IMR-90 (cell line): ENCODE measurements at regions not wholly inside any gene's neighbourhood (a gene's known extent, or its start where the extent isn't known, plus 50 kb on each side); places are given as distances from the start of the nearest gene placed in this dataset.

Experiments used
- ATAC-seq: fragments of 200-7000 bp; cut with Tn5 transposase; 2 replicates; pipeline ENCODE4 v1.9.1; 2020; ENCODE audit warnings: low read depth, mild to moderate bottlenecking, moderate library complexity
- BruUV-seq: library from RNA; stranded (reverse); fragments of 400-500 nt; replicated peaks from 2 replicates; lab custom pipeline; 2021; lab: Mats Ljungman, UMichigan
- CTCF ChIA-PET: fragments of 300-600 bp; formaldehyde crosslinking; extraction: SDS; loops from one replicate; lab custom pipeline; 2021; ENCODE audit warnings: antibody characterized with exemption; lab: Yijun Ruan, JAX
- POLR2A ChIA-PET: fragments of 300-600 bp; sonication (Branson Sonifier 250); formaldehyde crosslinking; loops from one replicate; lab custom pipeline; 2022; ENCODE audit warnings: antibody characterized with exemption; ENCODE audit not compliant: unreplicated experiment; lab: Charles Lee
- DNase-seq: peaks from one replicate; pipeline ENCODE4 v3.0.0; 2013
- H2AFZ ChIP-seq: replicated peaks from 2 replicates; pipeline ENCODE3; 2013; ENCODE audit warnings: low read length, mild to moderate bottlenecking; ENCODE audit not compliant: poor library complexity
- H2AK5ac ChIP-seq: 2 replicates; pipeline ENCODE4 v1.6.1; 2013; ENCODE audit warnings: low read depth, low read length, inconsistent platforms
- H2AK9ac ChIP-seq: replicated peaks from 2 replicates; pipeline ENCODE3; 2013; ENCODE audit warnings: mild to moderate bottlenecking, low read depth, low read length, moderate library complexity; ENCODE audit not compliant: poor library complexity
- H2BK120ac ChIP-seq: 2 replicates; pipeline ENCODE4 v1.6.1; 2013; ENCODE audit warnings: low read depth, low read length, inconsistent platforms
- H2BK15ac ChIP-seq: 3 replicates; pipeline ENCODE4 v1.6.1; 2013; ENCODE audit warnings: low read depth, low read length, inconsistent platforms
- H2BK20ac ChIP-seq: 2 replicates; pipeline ENCODE4 v1.6.1; 2013; ENCODE audit warnings: low read depth, mild to moderate bottlenecking, inconsistent platforms, low read length, moderate library complexity
- H2BK5ac ChIP-seq: 2 replicates; pipeline ENCODE4 v1.6.1; 2013; ENCODE audit warnings: mild to moderate bottlenecking, low read depth, low read length, inconsistent platforms; ENCODE audit not compliant: poor library complexity, severe bottlenecking
- H3K14ac ChIP-seq: replicated peaks from 2 replicates; pipeline ENCODE4 v1.6.1; 2013; ENCODE audit warnings: low read depth, low read length, inconsistent platforms
- H3K18ac ChIP-seq: 2 replicates; pipeline ENCODE4 v1.6.1; 2013; ENCODE audit warnings: low read depth, low read length, control low read depth
- H3K23ac ChIP-seq: 2 replicates; pipeline ENCODE4 v1.6.1; 2013; ENCODE audit warnings: low read depth, low read length, inconsistent platforms
- H3K27ac ChIP-seq: 2 replicates; pipeline ENCODE4 v1.5.1; 2013; ENCODE audit warnings: mild to moderate bottlenecking, control low read depth, low read length; ENCODE audit not compliant: insufficient read depth
- H3K27me3 ChIP-seq: 2 replicates; pipeline ENCODE4 v1.6.1; 2013; ENCODE audit warnings: low read length; ENCODE audit not compliant: control insufficient read depth, insufficient read depth
- H3K36me3 ChIP-seq: 2 replicates; pipeline ENCODE4 v1.6.1; 2013; ENCODE audit warnings: low read length, mixed read lengths; ENCODE audit not compliant: control insufficient read depth, insufficient read depth
- H3K4ac ChIP-seq: 2 replicates; pipeline ENCODE4 v1.6.1; 2013; ENCODE audit warnings: low read depth, low read length, inconsistent platforms
- H3K4me1 ChIP-seq: 2 replicates; pipeline ENCODE4 v1.6.1; 2013; ENCODE audit warnings: low read length, mixed read lengths; ENCODE audit not compliant: control insufficient read depth, insufficient read depth
- H3K4me2 ChIP-seq: 2 replicates; pipeline ENCODE4 v1.6.1; 2013; ENCODE audit warnings: low read depth, mild to moderate bottlenecking, control low read depth, low read length, moderate library complexity
- H3K4me3 ChIP-seq: 2 replicates; pipeline ENCODE4 v1.5.1; 2013; ENCODE audit warnings: low read depth, mild to moderate bottlenecking, control low read depth, low read length, moderate library complexity; ENCODE audit not compliant: insufficient read depth
- H3K56ac ChIP-seq: 2 replicates; pipeline ENCODE4 v1.6.1; 2013; ENCODE audit warnings: low read length, inconsistent platforms; ENCODE audit not compliant: insufficient read depth; ENCODE audit errors: extremely low read depth
- H3K79me1 ChIP-seq, 2 experiments: 2 replicates each; pipeline ENCODE4 v1.6.1; 2013; ENCODE audit warnings: low read length in 2 of 2, inconsistent platforms in 1 of 2, low read depth in 1 of 2
- H3K9ac ChIP-seq: 2 replicates; pipeline ENCODE4 v1.6.1; 2013; ENCODE audit warnings: low read depth, low read length, control low read depth
- H3K9me1 ChIP-seq: 2 replicates; pipeline ENCODE4 v1.6.1; 2013; ENCODE audit warnings: low read length, inconsistent platforms; ENCODE audit not compliant: insufficient read depth
- H3K9me3 ChIP-seq: 2 replicates; pipeline ENCODE4 v1.6.1; 2013; ENCODE audit warnings: low read length; ENCODE audit not compliant: control insufficient read depth, insufficient read depth
- H4K20me1 ChIP-seq: 2 replicates; pipeline ENCODE4 v1.6.1; 2013; ENCODE audit warnings: low read length, inconsistent platforms; ENCODE audit not compliant: insufficient read depth
- H4K5ac ChIP-seq: 2 replicates; pipeline ENCODE4 v1.6.1; 2013; ENCODE audit warnings: mild to moderate bottlenecking, low read depth, low read length, control low read depth
- H4K8ac ChIP-seq, 2 experiments: 2 replicates each; pipeline ENCODE4 v1.6.1; 2013; ENCODE audit warnings: low read depth in 2 of 2, low read length in 2 of 2, control low read depth in 1 of 2, inconsistent platforms in 1 of 2
- H4K91ac ChIP-seq: 2 replicates; pipeline ENCODE4 v1.6.1; 2013; ENCODE audit warnings: low read depth, low read length, inconsistent platforms; ENCODE audit not compliant: insufficient read depth
- RFX5 ChIP-seq: IDR thresholded peaks from 2 replicates; pipeline ENCODE4 v1.8.0; 2012; ENCODE audit warnings: low read depth, mild to moderate bottlenecking, low read length, moderate library complexity
- WGBS, 2 experiments: methylation state at CpG; one replicate each; pipeline versions ENCODE4 v1.1.5 to v1.1.7; 2013; ENCODE audit warnings: missing lambda C conversion rate in 2 of 2; ENCODE audit not compliant: insufficient read length in 1 of 2; ENCODE audit errors: extremely low coverage in 2 of 2; 5-methylcytosine and 5-hydroxymethylcytosine counted together
- dilution Hi-C: fragments of 300-500 bp; cut with HindIII; formaldehyde crosslinking; loops from one replicate; pipeline ENCODE4 v1.14.3; 2018; ENCODE audit warnings: low sequenced_read_pairs; ENCODE audit not compliant: unreplicated experiment
- in situ Hi-C: fragments of 300-500 bp; cut with MboI; formaldehyde crosslinking; loops from 3 replicates; pipeline ENCODE4 v1.14.3; 2019; ENCODE audit warnings: low sequenced_read_pairs, inconsistent platforms, mixed read lengths
- intact Hi-C: fragments of 100-400 bp; cut with micrococcal nuclease; formaldehyde crosslinking; loops from 2 replicates; pipeline ENCODE4 v1.10.0; 2022

- ATAC-seq, result no peak
- Histone ChIP-seq H3K56ac (no peak overlapping the region), H3K9me1 (no peaks in the 10 kb centered on the region), H3K9ac (no peak overlapping the region), H3K36me3 (no peaks in the 10 kb centered on the region), H4K91ac (no peak overlapping the region), H3K9me3 (no peaks in the 10 kb centered on the region; the same call in 1 of the 2 replicates), H3K27me3 (no peaks in the 10 kb centered on the region), H4K5ac (no peak overlapping the region), H2AK5ac (no peak overlapping the region; the same call in 1 of the 2 replicates), H3K18ac (no peak overlapping the region), H2AFZ (peak overlapping the region; percentile 59), H3K23ac (no peak overlapping the region), H3K4me2 (no peak overlapping the region), H3K14ac (no peak overlapping the region), H2AK9ac (no peak overlapping the region), H4K20me1 (no peaks in the 10 kb centered on the region), H3K4me1 (peaks cover 3% of the 10 kb centered on the region; the same call in 1 of the 2 replicates), H3K79me1 (no peaks in the 10 kb centered on the region), H2BK20ac (no peak overlapping the region), H2BK120ac (no peak overlapping the region), H3K4ac (no peak overlapping the region), H3K4me3 (no peak overlapping the region), H2BK5ac (no peak overlapping the region), H3K27ac (no peak overlapping the region), H2BK15ac (no peak overlapping the region), H4K8ac (no peak overlapping the region)
- in situ Hi-C loops, result no loop called here
- no TSS peak for BruUV-seq
- WGBS, 2 experiments, result no CpG with 5 or more reads among the region's 1 CpG
- intact Hi-C loops, result no loop called here
- no peak for TF ChIP-seq RFX5
- dilution Hi-C loops, result no loop called here
- DNase-seq, result no peak
- POLR2A ChIA-PET, result no interaction called here
- CTCF ChIA-PET, result no interaction called here
Observed at GRCh38 chr11:35047179-35047578, 91.8 kb upstream of the CD44 start.
